ENCODE measurements at regions not wholly inside any gene's neighbourhood (a gene's known extent, or its start where the extent isn't known, plus 50 kb on each side); places are given as distances from the start of the nearest gene placed in this dataset.
A peak's percentile ranks its signal among the peaks of the same experiment; 100 is the strongest.

GRCh38 chr14:71168564-71169427 lies 261.5 kb downstream of the PCNX1 start:
- Histone ChIP-seq H3K9me3 (ENCODE audit: control insufficient read depth in 4 of 4, insufficient read depth in 3 of 4, low read length in 3 of 4) (peaks cover 0 to 3% (median 0%) of the 10 kb centered on the region in 4 donors), H3K36me3 (ENCODE audit: control insufficient read depth in 4 of 4, insufficient read depth in 4 of 4, low read length in 4 of 4) (no peaks in the 10 kb centered on the region), H3K9ac (ENCODE audit: insufficient read depth in 1 of 2, low read length in 2 of 2) (no peak overlapping the region), H3K27me3 (ENCODE audit: control insufficient read depth in 3 of 3, insufficient read depth in 3 of 3, low read length in 2 of 3) (no peaks in the 10 kb centered on the region), H3K27ac (ENCODE audit: low read depth in 1 of 2, low read length in 1 of 2) (no peak overlapping the region), H3K4me3 (no peak overlapping the region), H3K4me1 (ENCODE audit: control insufficient read depth in 5 of 5, insufficient read depth in 5 of 5, low read length in 5 of 5) (peaks cover 0 to 23% (median 4%) of the 10 kb centered on the region in 5 donors)
- peak; percentile 47 for ATAC-seq (ENCODE audit: insufficient read depth, low FRiP score)
- TF ChIP-seq, protein P1, sequence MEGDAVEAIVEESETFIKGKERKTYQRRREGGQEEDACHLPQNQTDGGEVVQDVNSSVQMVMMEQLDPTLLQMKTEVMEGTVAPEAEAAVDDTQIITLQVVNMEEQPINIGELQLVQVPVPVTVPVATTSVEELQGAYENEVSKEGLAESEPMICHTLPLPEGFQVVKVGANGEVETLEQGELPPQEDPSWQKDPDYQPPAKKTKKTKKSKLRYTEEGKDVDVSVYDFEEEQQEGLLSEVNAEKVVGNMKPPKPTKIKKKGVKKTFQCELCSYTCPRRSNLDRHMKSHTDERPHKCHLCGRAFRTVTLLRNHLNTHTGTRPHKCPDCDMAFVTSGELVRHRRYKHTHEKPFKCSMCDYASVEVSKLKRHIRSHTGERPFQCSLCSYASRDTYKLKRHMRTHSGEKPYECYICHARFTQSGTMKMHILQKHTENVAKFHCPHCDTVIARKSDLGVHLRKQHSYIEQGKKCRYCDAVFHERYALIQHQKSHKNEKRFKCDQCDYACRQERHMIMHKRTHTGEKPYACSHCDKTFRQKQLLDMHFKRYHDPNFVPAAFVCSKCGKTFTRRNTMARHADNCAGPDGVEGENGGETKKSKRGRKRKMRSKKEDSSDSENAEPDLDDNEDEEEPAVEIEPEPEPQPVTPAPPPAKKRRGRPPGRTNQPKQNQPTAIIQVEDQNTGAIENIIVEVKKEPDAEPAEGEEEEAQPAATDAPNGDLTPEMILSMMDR (IDR thresholded peaks at IDR 0.05; ENCODE audit: control extremely low read depth, extremely low read depth) = no peak
- DNase-seq = peak; percentile 43 to 73 (median 44)
- 70 to 83% methylated on average over 17 of the region's 17 CpGs for WGBS, 2 donors

DNA sequence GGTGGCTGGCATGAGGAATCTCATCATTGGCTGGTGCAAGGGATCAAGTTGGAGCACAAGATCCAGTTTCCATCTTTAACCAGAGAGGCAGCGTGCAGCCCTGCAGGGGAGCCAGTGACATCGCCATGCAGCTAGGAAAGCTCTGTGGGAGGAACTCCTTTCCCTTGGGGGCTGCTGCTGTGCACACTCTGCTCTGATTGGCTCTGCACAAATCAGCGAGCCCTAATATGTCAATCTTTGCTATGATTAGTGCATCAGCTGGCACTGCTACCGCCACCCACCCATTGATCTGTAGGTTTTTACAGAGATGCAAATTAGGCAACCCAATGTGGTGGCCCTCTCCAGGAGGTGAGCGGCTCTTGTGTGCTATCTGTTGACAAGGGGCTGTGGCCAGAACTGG lies 262.6 kb downstream of the PCNX1 start:
- Histone ChIP-seq H3K4me1 (ENCODE audit: control insufficient read depth in 5 of 5, insufficient read depth in 5 of 5, low read length in 5 of 5) (peaks cover 0 to 20% (median 4%) of the 10 kb centered on the region in 5 donors), H3K27me3 (ENCODE audit: control insufficient read depth in 3 of 3, insufficient read depth in 3 of 3, low read length in 2 of 3) (no peaks in the 10 kb centered on the region), H3K4me3 (no peak overlapping the region), H3K27ac (ENCODE audit: low read depth in 1 of 2, low read length in 1 of 2) (no peak overlapping the region), H3K36me3 (ENCODE audit: control insufficient read depth in 4 of 4, insufficient read depth in 4 of 4, low read length in 4 of 4) (no peaks in the 10 kb centered on the region), H3K9ac (ENCODE audit: insufficient read depth in 1 of 2, low read length in 2 of 2) (no peak overlapping the region), H3K9me3 (ENCODE audit: control insufficient read depth in 4 of 4, insufficient read depth in 3 of 4, low read length in 3 of 4) (peaks cover 0 to 3% (median 0%) of the 10 kb centered on the region in 4 donors)
- no peak for DNase-seq
- ATAC-seq (ENCODE audit: insufficient read depth, low FRiP score) = no peak
- TF ChIP-seq, protein P1 (IDR thresholded peaks at IDR 0.05; ENCODE audit: control extremely low read depth, extremely low read depth) = no peak
- 91 to 93% methylated on average over 5 of the region's 5 CpGs for WGBS, 2 donors

GRCh38 chr14:71175491-71175890 lies 268.2 kb downstream of the PCNX1 start:
- no peak overlapping the region for H3K4me3 ChIP-seq
- H3K9ac ChIP-seq (ENCODE audit: insufficient read depth in 1 of 2, low read length in 2 of 2) = no peak overlapping the region
- H3K9me3 ChIP-seq (ENCODE audit: control insufficient read depth in 4 of 4, insufficient read depth in 3 of 4, low read length in 3 of 4) = no peaks in the 10 kb centered on the region
- H3K36me3 ChIP-seq (ENCODE audit: control insufficient read depth in 4 of 4, insufficient read depth in 4 of 4, low read length in 4 of 4) = no peaks in the 10 kb centered on the region
- 80 to 90% methylated on average over 3 of the region's 3 CpGs for WGBS, 2 donors
- H3K4me1 ChIP-seq (ENCODE audit: control insufficient read depth in 5 of 5, insufficient read depth in 5 of 5, low read length in 5 of 5) = peaks cover 0 to 6% (median 0%) of the 10 kb centered on the region in 5 donors
- ATAC-seq (ENCODE audit: insufficient read depth, low FRiP score) (no peak), DNase-seq (no peak)
- H3K27ac ChIP-seq (ENCODE audit: low read depth in 1 of 2, low read length in 1 of 2) = no peak overlapping the region
- TF ChIP-seq, protein P1 (IDR thresholded peaks at IDR 0.05; ENCODE audit: control extremely low read depth, extremely low read depth) = no peak
- H3K27me3 ChIP-seq (ENCODE audit: control insufficient read depth in 3 of 3, insufficient read depth in 3 of 3, low read length in 2 of 3) = no peaks in the 10 kb centered on the region

Data from lung (tissue), 11 donors.